GM13977 (cell line): ENCODE measurements at regions not wholly inside any gene's neighbourhood (a gene's known extent, or its start where the extent isn't known, plus 50 kb on each side); places are given as distances from the start of the nearest gene placed in this dataset.

Experiments used
- DNase-seq: peaks from one replicate; pipeline ENCODE4 v3.0.0; 2012; ENCODE audit warnings: low spot score
- CTCF ChIP-seq: IDR thresholded peaks from 2 replicates; pipeline ENCODE4 v1.5.1; 2012; ENCODE audit warnings: mild to moderate bottlenecking, control low read depth; ENCODE audit not compliant: insufficient read depth; ENCODE audit errors: extremely low read depth, missing control alignments
- in situ Hi-C: fragments of 300-500 bp; cut with MboI; formaldehyde crosslinking; loops from one replicate; pipeline ENCODE4 v1.12.0; 2022; ENCODE audit warnings: low sequenced_read_pairs, low pct_unique_long_range_greater_than_20kb, mixed read lengths, inconsistent platforms; ENCODE audit not compliant: unreplicated experiment

GRCh38 chr13:70580825-70581224 lies 472.6 kb upstream of the KLHL1 start:
- in situ Hi-C loops = no loop called here
- no peak for TF ChIP-seq CTCF
- no peak for DNase-seq

- no peak for TF ChIP-seq CTCF
- DNase-seq = no peak
- in situ Hi-C loops = no loop called here
Measured at GRCh38 chr13:70579941-70580340, 471.7 kb upstream of the KLHL1 start.

- no peak for DNase-seq
- TF ChIP-seq CTCF = no peak
- in situ Hi-C loops = no loop called here
Measured at GRCh38 chr13:70571221-70571620, 463.0 kb upstream of the KLHL1 start.

GRCh38 chr13:70568571-70568970 lies 460.3 kb upstream of the KLHL1 start:
- in situ Hi-C loops = no loop called here
- DNase-seq = peak; percentile 35
- peak; percentile 56 for TF ChIP-seq CTCF

- in situ Hi-C loops = no loop called here
- no peak for TF ChIP-seq CTCF
- no peak for DNase-seq
Measured at GRCh38 chr13:70544706-70545105, 436.5 kb upstream of the KLHL1 start.

- no peak for DNase-seq
- TF ChIP-seq CTCF = no peak
- in situ Hi-C loops = no loop called here
Measured at GRCh38 chr13:70541451-70541850, 433.2 kb upstream of the KLHL1 start.

- no peak for TF ChIP-seq CTCF
- in situ Hi-C loops = no loop called here
- no peak for DNase-seq
Measured at GRCh38 chr13:70534466-70534865, 426.2 kb upstream of the KLHL1 start.
